GM06990 (cell line): ENCODE measurements at regions not wholly inside any gene's neighbourhood (a gene's known extent, or its start where the extent isn't known, plus 50 kb on each side); places are given as distances from the start of the nearest gene placed in this dataset.

ENCODE experiments used
- DNase-seq: peaks from one replicate; pipeline ENCODE4 v3.0.0-alpha.2; 2011; ENCODE audit not compliant: insufficient read length; ENCODE audit errors: extremely low read depth
- H3K27me3 ChIP-seq: replicated peaks from 2 replicates; pipeline ENCODE4 v1.6.0; 2011; ENCODE audit warnings: low read length; ENCODE audit not compliant: control insufficient read depth, insufficient read depth
- H3K36me3 ChIP-seq: 2 replicates; pipeline ENCODE4 v1.5.1; 2011; ENCODE audit warnings: low read length; ENCODE audit not compliant: control insufficient read depth, insufficient read depth
- H3K4me3 ChIP-seq: replicated peaks from 2 replicates; pipeline ENCODE4 v1.5.1; 2011; ENCODE audit warnings: low read depth, mild to moderate bottlenecking, control low read depth, low read length
- CTCF ChIP-seq: IDR thresholded peaks from 2 replicates; pipeline ENCODE4 v1.5.1; 2011; ENCODE audit warnings: low read length, control low read depth, mild to moderate bottlenecking, inconsistent platforms; ENCODE audit not compliant: insufficient read depth, poor library complexity, severe bottlenecking

DNA sequence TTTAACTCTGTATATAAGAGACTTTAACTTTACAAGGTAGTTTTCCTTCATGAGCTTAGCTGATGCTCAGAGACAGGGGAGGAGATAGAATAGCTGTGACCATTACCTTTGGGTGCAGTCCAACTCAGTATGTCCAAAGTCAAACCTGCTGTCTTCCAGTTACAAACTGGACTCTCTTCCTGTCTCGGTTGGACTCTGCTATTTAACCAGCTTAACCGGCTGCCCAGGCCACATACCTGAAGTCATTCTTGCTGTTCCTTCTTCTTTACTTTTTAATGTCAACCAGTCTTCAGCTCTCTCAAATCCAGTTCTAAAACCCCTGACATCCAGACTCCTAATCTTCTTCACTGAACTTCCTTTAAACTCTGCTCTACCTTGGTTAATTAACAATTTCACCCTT lies 138.3 kb upstream of the TSHZ2 start:
- Histone ChIP-seq H3K27me3 (no peaks in the 10 kb centered on the region), H3K36me3 (no peaks in the 10 kb centered on the region), H3K4me3 (no peak overlapping the region)
- no peak for DNase-seq
- no peak for TF ChIP-seq CTCF

DNA sequence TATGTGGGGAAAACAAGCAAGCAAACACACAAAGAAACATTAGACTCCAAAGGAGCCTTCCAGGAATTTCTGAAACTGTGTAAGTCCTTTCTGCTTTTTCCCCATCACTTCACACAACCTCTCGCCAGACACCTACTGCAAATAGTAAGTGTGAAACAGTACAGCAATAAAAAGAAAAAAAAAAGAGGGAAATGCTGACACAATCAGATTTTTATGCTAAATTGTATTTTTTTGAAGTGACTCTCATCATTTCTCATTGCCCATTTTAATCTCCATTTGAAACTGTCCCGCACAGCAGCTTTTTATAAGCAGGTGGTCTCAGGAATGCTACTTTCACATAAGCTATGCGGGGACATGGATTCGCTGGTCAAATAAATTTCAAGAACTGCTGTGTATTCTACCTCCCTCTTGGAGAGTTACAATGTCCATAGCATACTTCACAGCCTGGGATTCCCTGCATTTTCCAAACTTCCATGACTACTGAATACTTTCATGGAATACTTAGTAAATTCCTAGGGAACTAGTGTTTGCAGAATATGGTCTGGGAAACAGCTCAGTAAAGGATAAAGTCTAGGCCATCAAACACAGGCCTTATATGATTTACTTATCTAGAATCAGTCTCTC lies 139.9 kb upstream of the TSHZ2 start:
- TF ChIP-seq CTCF, result no peak
- Histone ChIP-seq H3K27me3 (no peaks in the 10 kb centered on the region), H3K36me3 (no peaks in the 10 kb centered on the region), H3K4me3 (no peak overlapping the region)
- DNase-seq, result no peak

GRCh38 chr20:52830598-52830997 lies 141.6 kb upstream of the TSHZ2 start:
- Histone ChIP-seq H3K36me3 (no peaks in the 10 kb centered on the region), H3K27me3 (no peaks in the 10 kb centered on the region), H3K4me3 (no peak overlapping the region)
- DNase-seq, result no peak
- TF ChIP-seq CTCF, result no peak

DNA sequence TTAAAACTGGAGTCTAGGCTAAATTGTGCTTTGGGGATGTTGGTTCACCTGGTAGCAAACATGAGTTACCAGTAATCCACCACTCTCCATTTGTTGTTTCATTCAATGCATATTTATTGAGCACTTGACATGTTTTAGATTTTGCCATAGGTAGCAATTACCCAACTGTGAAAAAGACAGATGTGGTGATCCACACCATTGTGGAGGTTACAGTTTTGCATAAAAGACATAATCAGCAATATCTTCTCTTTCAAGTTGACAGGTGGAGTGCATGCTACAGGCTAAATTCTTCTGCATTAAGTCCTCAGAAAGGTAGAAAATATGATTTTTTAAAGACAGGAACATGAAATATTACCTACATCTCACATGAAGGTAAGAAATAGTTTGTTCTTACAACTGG lies 143.0 kb upstream of the TSHZ2 start:
- no peaks in the 10 kb centered on the region for H3K36me3 ChIP-seq
- H3K27me3 ChIP-seq, result no peaks in the 10 kb centered on the region
- H3K4me3 ChIP-seq, result no peak overlapping the region
- DNase-seq, result no peak
- no peak for TF ChIP-seq CTCF

GRCh38 chr20:52828199-52828598 lies 144.0 kb upstream of the TSHZ2 start:
- TF ChIP-seq CTCF, result no peak
- Histone ChIP-seq H3K4me3 (no peak overlapping the region), H3K36me3 (no peaks in the 10 kb centered on the region), H3K27me3 (no peaks in the 10 kb centered on the region)
- no peak for DNase-seq

- no peaks in the 10 kb centered on the region for H3K36me3 ChIP-seq
- DNase-seq, result no peak
- H3K27me3 ChIP-seq, result no peaks in the 10 kb centered on the region
- no peak for TF ChIP-seq CTCF
- no peak overlapping the region for H3K4me3 ChIP-seq
Observed at GRCh38 chr20:52826722-52827121, 145.4 kb upstream of the TSHZ2 start.
